Neural progenitor cell (in vitro differentiated cells): ENCODE measurements at regions not wholly inside any gene's neighbourhood (a gene's known extent, or its start where the extent isn't known, plus 50 kb on each side); places are given as distances from the start of the nearest gene placed in this dataset.

Source experiments
- CTCF ChIP-seq: fragments of 200-600 bp; sonication (generic); IDR thresholded peaks from 2 replicates; pipeline ENCODE4 v1.5.1; 2017; ENCODE audit warnings: antibody characterized with exemption, mild to moderate bottlenecking
- EZH2 ChIP-seq: fragments of 200-600 bp; sonication (generic); IDR thresholded peaks from 2 replicates; pipeline ENCODE4 v1.6.1; 2017; ENCODE audit warnings: antibody characterized with exemption, mild to moderate bottlenecking, moderate library complexity
- EZH2phosphoT487 ChIP-seq: fragments of 200-600 bp; sonication (generic); IDR thresholded peaks from 2 replicates; pipeline ENCODE4 v1.6.1; 2017; ENCODE audit warnings: antibody characterized with exemption

GRCh38 chr1:88058205-88058604 is 625.9 kb upstream of the PKN2 start:
- TF ChIP-seq EZH2: no peak
- no peak for TF ChIP-seq CTCF
- TF ChIP-seq EZH2phosphoT487: no peak
